Keratinocyte (primary cell): ENCODE measurements at regions not wholly inside any gene's neighbourhood (a gene's known extent, or its start where the extent isn't known, plus 50 kb on each side); places are given as distances from the start of the nearest gene placed in this dataset.

Experiments
- DNase-seq: peaks from one replicate; pipeline ENCODE4 v3.0.0-alpha.2; 2011; ENCODE audit warnings: low read depth, missing footprints, low spot score
- FAIRE-seq: peaks from 2 replicates; lab custom pipeline; 2011; peaks lifted over from hg19 to GRCh38; lab: Jason Lieb, UNC
- H2AFZ ChIP-seq: 2 replicates; pipeline ENCODE4 v1.6.0; 2012; ENCODE audit warnings: low read length, control low read depth, inconsistent platforms; ENCODE audit not compliant: control insufficient read depth
- H3K27ac ChIP-seq: 2 replicates; pipeline ENCODE4 v1.5.1; 2011; ENCODE audit warnings: low read length; ENCODE audit not compliant: control insufficient read depth, insufficient read depth
- H3K27me3 ChIP-seq: 3 replicates; pipeline ENCODE4 v1.6.0; 2011; ENCODE audit warnings: low read length; ENCODE audit not compliant: control insufficient read depth, insufficient read depth; ENCODE audit errors: extremely low read depth
- H3K36me3 ChIP-seq, 2 experiments: 2 replicates in 1 of 2; 3 replicates in 1 of 2; pipeline ENCODE4 v1.5.1; 2011; ENCODE audit warnings: low read length in 2 of 2, mild to moderate bottlenecking in 1 of 2; ENCODE audit not compliant: control insufficient read depth in 2 of 2, insufficient read depth in 2 of 2; ENCODE audit errors: extremely low read depth in 1 of 2
- H3K4me1 ChIP-seq: 3 replicates; pipeline ENCODE4 v1.5.1; 2011; ENCODE audit warnings: low read length; ENCODE audit not compliant: control insufficient read depth, insufficient read depth; ENCODE audit errors: extremely low read depth
- H3K4me2 ChIP-seq: 3 replicates; pipeline ENCODE4 v1.6.0; 2011; ENCODE audit warnings: low read depth, low read length; ENCODE audit not compliant: control insufficient read depth, insufficient read depth; ENCODE audit errors: extremely low read depth
- H3K4me3 ChIP-seq, 3 experiments: fragments of 200-600 bp in 1 of 3; sonication (generic) in 1 of 3; 2 replicates in 2 of 3; 3 replicates in 1 of 3; pipeline ENCODE4 v1.5.1; 2011 to 2016; ENCODE audit warnings: low read length in 3 of 3, mild to moderate bottlenecking in 3 of 3, control low read depth in 2 of 3, inconsistent platforms in 1 of 3, low read depth in 1 of 3, mixed read lengths in 1 of 3, mixed run types in 1 of 3, moderate library complexity in 1 of 3; ENCODE audit not compliant: control insufficient read depth in 2 of 3, insufficient read depth in 2 of 3; ENCODE audit errors: extremely low read depth in 1 of 3
- H3K79me2 ChIP-seq: 2 replicates; pipeline ENCODE4 v1.6.0; 2012; ENCODE audit warnings: low read length; ENCODE audit not compliant: control insufficient read depth, insufficient read depth
- H3K9ac ChIP-seq: 3 replicates; pipeline ENCODE4 v1.6.0; 2011; ENCODE audit warnings: low read length; ENCODE audit not compliant: control insufficient read depth, insufficient read depth; ENCODE audit errors: extremely low read depth
- H3K9me1 ChIP-seq: 3 replicates; pipeline ENCODE4 v1.6.0; 2011; ENCODE audit warnings: low read length; ENCODE audit not compliant: control insufficient read depth, insufficient read depth; ENCODE audit errors: extremely low read depth
- H3K9me3 ChIP-seq: 2 replicates; pipeline ENCODE4 v1.5.1; 2012; ENCODE audit warnings: low read depth, low read length; ENCODE audit not compliant: control insufficient read depth
- H4K20me1 ChIP-seq: 3 replicates; pipeline ENCODE4 v1.6.0; 2011; ENCODE audit warnings: low read length; ENCODE audit not compliant: control insufficient read depth, insufficient read depth; ENCODE audit errors: extremely low read depth
- EZH2 ChIP-seq: IDR thresholded peaks from one replicate; pipeline ENCODE4 v1.6.1; 2012; ENCODE audit warnings: inconsistent platforms, mild to moderate bottlenecking, low read length, moderate library complexity
- dilution Hi-C: fragments of 300-500 bp; cut with MboI; formaldehyde crosslinking; loops from one replicate; pipeline ENCODE4 v1.7.0; 2020; ENCODE audit warnings: low sequenced_read_pairs; ENCODE audit not compliant: extremely low pct_ligation_motif_present
- TF ChIP-seq, protein P1 (sequence below), 3 experiments: IDR thresholded peaks in 1 of 3; conservative IDR thresholded peaks in 1 of 3; optimal IDR thresholded peaks in 1 of 3; 2 replicates in 2 of 3; 3 replicates in 1 of 3; pipeline versions ENCODE3 to v1.5.1; 2011; ENCODE audit warnings: low read length in 3 of 3, mild to moderate bottlenecking in 3 of 3, moderate library complexity in 2 of 3, control low read depth in 1 of 3, inconsistent platforms in 1 of 3; ENCODE audit not compliant: insufficient read depth in 2 of 3; ENCODE audit errors: extremely low read depth in 1 of 3

DNA sequence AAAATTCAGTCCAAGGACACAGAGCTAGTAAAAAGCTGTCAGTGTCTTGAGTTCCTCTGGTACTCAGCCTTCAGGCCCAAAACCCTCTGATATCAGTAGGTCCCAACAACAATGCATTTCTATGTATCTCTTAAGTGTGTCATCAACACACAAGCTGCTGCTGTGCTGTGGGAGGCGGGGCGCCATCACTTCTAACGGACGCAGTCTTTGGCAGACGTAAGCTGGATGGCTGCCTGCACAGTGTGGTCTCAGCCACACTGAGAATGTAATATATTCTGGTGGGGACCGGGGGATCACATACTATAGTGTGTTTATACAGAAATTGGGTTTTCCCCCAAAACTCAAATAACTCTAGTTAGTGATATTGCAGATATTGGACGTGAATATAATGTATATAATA, 123.9 kb downstream of the SUDS3 start:
- no peaks in the 10 kb centered on the region for H3K9me1 ChIP-seq
- H3K27me3 ChIP-seq, result no peaks in the 10 kb centered on the region
- H3K4me3 ChIP-seq, result no peak overlapping the region
- DNase-seq (no peak), FAIRE-seq (no peak)
- no peaks in the 10 kb centered on the region for H3K9me3 ChIP-seq
- TF ChIP-seq, protein P1, sequence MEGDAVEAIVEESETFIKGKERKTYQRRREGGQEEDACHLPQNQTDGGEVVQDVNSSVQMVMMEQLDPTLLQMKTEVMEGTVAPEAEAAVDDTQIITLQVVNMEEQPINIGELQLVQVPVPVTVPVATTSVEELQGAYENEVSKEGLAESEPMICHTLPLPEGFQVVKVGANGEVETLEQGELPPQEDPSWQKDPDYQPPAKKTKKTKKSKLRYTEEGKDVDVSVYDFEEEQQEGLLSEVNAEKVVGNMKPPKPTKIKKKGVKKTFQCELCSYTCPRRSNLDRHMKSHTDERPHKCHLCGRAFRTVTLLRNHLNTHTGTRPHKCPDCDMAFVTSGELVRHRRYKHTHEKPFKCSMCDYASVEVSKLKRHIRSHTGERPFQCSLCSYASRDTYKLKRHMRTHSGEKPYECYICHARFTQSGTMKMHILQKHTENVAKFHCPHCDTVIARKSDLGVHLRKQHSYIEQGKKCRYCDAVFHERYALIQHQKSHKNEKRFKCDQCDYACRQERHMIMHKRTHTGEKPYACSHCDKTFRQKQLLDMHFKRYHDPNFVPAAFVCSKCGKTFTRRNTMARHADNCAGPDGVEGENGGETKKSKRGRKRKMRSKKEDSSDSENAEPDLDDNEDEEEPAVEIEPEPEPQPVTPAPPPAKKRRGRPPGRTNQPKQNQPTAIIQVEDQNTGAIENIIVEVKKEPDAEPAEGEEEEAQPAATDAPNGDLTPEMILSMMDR (optimal IDR thresholded peaks at IDR 0.05 in 1 of 3, IDR thresholded peaks at IDR 0.05 in 1 of 3, conservative IDR thresholded peaks at IDR 0.05 in 1 of 3; ENCODE audit: extremely low read depth in 1 of 3, insufficient read depth in 2 of 3, low read length in 3 of 3), result no peak
- no peak for TF ChIP-seq EZH2
- H3K79me2 ChIP-seq, result no peaks in the 10 kb centered on the region
- H3K36me3 ChIP-seq, result no peaks in the 10 kb centered on the region
- H3K4me2 ChIP-seq, result no peak overlapping the region
- H3K4me1 ChIP-seq, result no peaks in the 10 kb centered on the region
- H4K20me1 ChIP-seq, result no peaks in the 10 kb centered on the region
- no peak overlapping the region for H3K9ac ChIP-seq
- dilution Hi-C loops, result no loop called here
- H3K27ac ChIP-seq, result no peak overlapping the region
- H2AFZ ChIP-seq, result no peak overlapping the region

DNA sequence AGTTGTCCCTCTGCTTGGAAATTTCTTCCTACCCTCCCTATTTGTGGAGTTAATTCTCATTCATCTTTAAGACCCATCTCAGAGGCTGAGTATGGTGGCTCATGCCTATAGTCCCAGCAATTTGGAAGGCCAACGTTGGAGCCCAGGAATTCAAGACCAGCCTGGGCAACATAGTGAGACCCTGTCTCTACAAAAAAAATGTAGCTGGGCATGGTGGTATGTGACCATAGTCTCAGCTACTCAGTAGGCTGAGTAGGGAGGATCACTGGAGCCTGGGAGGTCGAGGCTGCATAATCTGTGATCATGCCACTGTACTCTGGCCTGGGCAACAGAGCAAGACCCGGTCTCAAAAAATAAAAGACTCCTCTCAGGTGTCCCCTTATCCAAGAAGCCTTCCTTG, 125.1 kb downstream of the SUDS3 start:
- FAIRE-seq, result no peak
- H2AFZ ChIP-seq, result no peak overlapping the region
- dilution Hi-C loops, result no loop called here
- no peak overlapping the region for H3K4me2 ChIP-seq
- no peaks in the 10 kb centered on the region for H3K27me3 ChIP-seq
- no peaks in the 10 kb centered on the region for H3K4me1 ChIP-seq
- H3K27ac ChIP-seq, result no peak overlapping the region
- no peak overlapping the region for H3K9ac ChIP-seq
- no peak overlapping the region for H3K4me3 ChIP-seq
- H3K9me1 ChIP-seq, result no peaks in the 10 kb centered on the region
- TF ChIP-seq, protein P1 (optimal IDR thresholded peaks at IDR 0.05 in 1 of 3, IDR thresholded peaks at IDR 0.05 in 1 of 3, conservative IDR thresholded peaks at IDR 0.05 in 1 of 3; ENCODE audit: extremely low read depth in 1 of 3, insufficient read depth in 2 of 3, low read length in 3 of 3), result no peak
- TF ChIP-seq EZH2, result no peak
- no peak for DNase-seq
- H3K79me2 ChIP-seq, result no peaks in the 10 kb centered on the region
- no peaks in the 10 kb centered on the region for H3K36me3 ChIP-seq
- H3K9me3 ChIP-seq, result no peaks in the 10 kb centered on the region
- no peaks in the 10 kb centered on the region for H4K20me1 ChIP-seq
